T-helper 1 cell treated with Interleukin-12 subunit alpha and Interleukin-12 subunit beta and Interleukin-4 antibody, amounts not matched to agents 30 μg/mL and 1 μg/mL, for 36 hours (primary cell): ENCODE measurements at regions not wholly inside any gene's neighbourhood (a gene's known extent, or its start where the extent isn't known, plus 50 kb on each side); places are given as distances from the start of the nearest gene placed in this dataset.

Experiments
- H3K27ac Mint-ChIP-seq: one replicate; pipeline ENCODE4 v1.8.0; 2021; ENCODE audit warnings: mild to moderate bottlenecking, mixed read lengths
- H3K27me3 Mint-ChIP-seq: one replicate; pipeline ENCODE4 v1.8.0; 2021; ENCODE audit warnings: low read depth, mixed read lengths
- H3K36me3 Mint-ChIP-seq: one replicate; pipeline ENCODE4 v1.8.0; 2021; ENCODE audit warnings: low read depth, mixed read lengths
- H3K4me1 Mint-ChIP-seq: one replicate; pipeline ENCODE4 v1.8.0; 2021; ENCODE audit warnings: low read depth, mixed read lengths
- H3K4me3 Mint-ChIP-seq: one replicate; pipeline ENCODE4 v1.8.0; 2021; ENCODE audit warnings: mild to moderate bottlenecking, moderate library complexity, mixed read lengths
- H3K9me3 Mint-ChIP-seq: one replicate; pipeline ENCODE4 v1.8.0; 2021; ENCODE audit warnings: mixed read lengths

DNA sequence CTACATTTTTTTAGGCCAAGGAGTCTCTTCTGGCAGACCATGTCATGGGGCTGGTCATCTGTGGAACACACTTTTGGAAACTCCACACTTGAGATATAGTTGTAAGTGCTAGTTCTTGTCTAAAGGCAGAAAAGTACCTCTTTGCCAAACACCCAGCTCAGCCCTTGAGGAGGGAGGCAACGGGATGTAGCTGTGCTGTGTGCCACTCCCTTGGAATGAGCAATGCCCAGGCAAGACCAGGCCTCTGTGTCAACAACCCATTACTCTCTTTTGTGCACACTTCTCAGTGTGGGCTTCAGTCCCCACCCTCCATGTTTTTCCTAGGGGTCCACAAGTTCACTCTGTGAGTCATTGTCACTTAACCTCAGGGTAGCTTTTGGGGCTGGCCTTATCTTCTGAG lies 528.3 kb upstream of the CFAP20DC start:
- Mint-ChIP-seq H3K27me3 (no peaks in the 10 kb centered on the region), H3K4me1 (peaks cover 9% of the 10 kb centered on the region), H3K9me3 (peaks cover 11% of the 10 kb centered on the region), H3K27ac (no peak overlapping the region), H3K36me3 (no peaks in the 10 kb centered on the region), H3K4me3 (no peak overlapping the region)

GRCh38 chr3:59576606-59577005 lies 526.8 kb upstream of the CFAP20DC start:
- H3K4me3 Mint-ChIP-seq: no peak overlapping the region
- no peaks in the 10 kb centered on the region for H3K27me3 Mint-ChIP-seq
- no peaks in the 10 kb centered on the region for H3K9me3 Mint-ChIP-seq
- H3K36me3 Mint-ChIP-seq: peaks cover 4% of the 10 kb centered on the region
- H3K27ac Mint-ChIP-seq: no peak overlapping the region
- H3K4me1 Mint-ChIP-seq: peaks cover 17% of the 10 kb centered on the region

- H3K4me3 Mint-ChIP-seq: no peak overlapping the region
Measured at GRCh38 chr3:59575113-59576001, 525.5 kb upstream of the CFAP20DC start.

DNA sequence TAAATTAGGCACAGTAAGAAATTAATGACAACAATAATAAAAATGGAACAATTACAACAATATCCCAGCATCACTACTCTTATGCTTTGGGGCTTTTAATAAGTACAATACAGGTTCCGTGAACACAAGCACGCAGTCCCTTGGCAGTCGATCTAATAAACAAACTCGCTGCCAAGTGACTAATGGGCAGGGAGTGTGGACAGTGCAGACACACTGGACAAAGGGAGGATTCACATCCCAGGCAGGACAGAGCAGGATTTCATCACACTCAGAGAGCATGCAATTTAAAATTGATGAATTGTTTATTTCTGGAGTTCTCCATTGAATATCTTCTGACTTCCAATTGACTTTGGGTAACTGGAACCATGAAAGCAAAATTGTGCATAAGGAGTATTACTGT lies 524.1 kb upstream of the CFAP20DC start:
- Mint-ChIP-seq H3K27ac (no peak overlapping the region), H3K4me3 (no peak overlapping the region), H3K36me3 (peaks cover 4% of the 10 kb centered on the region), H3K9me3 (no peaks in the 10 kb centered on the region), H3K4me1 (peaks cover 9% of the 10 kb centered on the region), H3K27me3 (no peaks in the 10 kb centered on the region)

More at GRCh38 chr3:59575113-59576001, 525.5 kb upstream of the CFAP20DC start:
- Mint-ChIP-seq H3K9me3 (no peaks in the 10 kb centered on the region), H3K27ac (no peak overlapping the region), H3K27me3 (no peaks in the 10 kb centered on the region), H3K4me1 (peaks cover 12% of the 10 kb centered on the region), H3K36me3 (peaks cover 4% of the 10 kb centered on the region)

DNA sequence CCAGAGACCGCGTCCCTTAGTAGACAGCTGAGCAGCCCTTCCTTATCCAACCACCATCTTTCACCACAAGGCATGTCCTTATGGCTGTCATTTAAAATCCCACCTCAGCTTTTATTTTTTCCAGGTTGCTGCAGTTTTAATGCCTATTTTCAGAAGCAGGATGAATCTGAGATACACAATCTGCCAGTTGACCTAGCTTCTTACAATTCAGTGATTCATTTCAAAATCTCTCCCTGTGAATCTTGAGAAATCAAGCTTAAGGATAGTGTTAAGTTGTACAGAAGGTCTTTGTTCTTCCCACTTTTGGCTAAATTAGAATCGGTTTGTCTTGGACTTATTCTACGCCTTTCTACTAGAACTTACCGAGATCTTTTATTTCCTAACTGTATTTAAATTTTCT lies 522.3 kb upstream of the CFAP20DC start:
- H3K36me3 Mint-ChIP-seq: peaks cover 4% of the 10 kb centered on the region
- peaks cover 10% of the 10 kb centered on the region for H3K4me1 Mint-ChIP-seq
- H3K9me3 Mint-ChIP-seq: no peaks in the 10 kb centered on the region
- no peaks in the 10 kb centered on the region for H3K27me3 Mint-ChIP-seq
- no peak overlapping the region for H3K27ac Mint-ChIP-seq
- H3K4me3 Mint-ChIP-seq: no peak overlapping the region

DNA sequence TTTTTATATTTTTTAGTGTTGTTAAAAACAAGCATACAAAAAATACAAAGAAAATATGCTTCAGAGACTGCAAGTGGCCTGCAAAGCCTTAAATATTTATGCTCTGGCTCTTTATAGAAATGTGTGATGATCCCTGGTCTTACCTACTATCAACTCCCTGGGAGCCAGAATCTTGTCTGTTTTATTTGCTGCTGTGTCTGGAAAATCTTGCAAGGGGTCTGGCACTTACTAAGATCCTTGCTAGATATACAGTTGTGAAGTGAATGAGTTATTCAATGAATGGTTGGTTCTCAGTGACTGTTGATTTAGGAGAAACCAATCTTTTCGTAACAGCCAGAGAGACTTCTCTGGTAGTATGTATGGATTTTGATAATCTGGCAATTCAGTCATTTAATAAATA lies 521.0 kb upstream of the CFAP20DC start:
- Mint-ChIP-seq H3K27ac (no peak overlapping the region), H3K36me3 (peaks cover 4% of the 10 kb centered on the region), H3K27me3 (no peaks in the 10 kb centered on the region), H3K4me1 (peaks cover 14% of the 10 kb centered on the region), H3K4me3 (no peak overlapping the region), H3K9me3 (no peaks in the 10 kb centered on the region)

DNA sequence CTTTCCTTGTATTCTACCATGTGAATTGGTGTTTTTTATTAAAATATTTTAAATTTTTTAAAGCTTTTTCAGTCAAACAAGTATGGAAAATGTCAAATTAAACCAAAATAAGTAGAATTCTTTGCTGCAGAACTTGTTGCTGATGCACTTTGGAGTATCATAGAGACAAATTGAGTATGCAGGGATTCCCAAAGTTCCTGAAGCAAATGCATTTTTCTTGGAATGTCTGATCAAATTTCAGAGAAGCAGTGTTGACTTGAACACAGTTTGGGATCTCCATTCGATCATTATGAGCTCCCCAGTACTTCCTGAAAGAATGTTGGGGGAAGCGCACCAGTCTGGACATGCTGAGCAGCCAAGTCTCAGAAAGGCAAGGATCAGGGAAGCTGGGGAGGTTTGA lies 517.8 kb upstream of the CFAP20DC start:
- Mint-ChIP-seq H3K36me3 (peaks cover 6% of the 10 kb centered on the region), H3K27me3 (no peaks in the 10 kb centered on the region), H3K4me1 (peaks cover 10% of the 10 kb centered on the region), H3K9me3 (no peaks in the 10 kb centered on the region), H3K27ac (no peak overlapping the region), H3K4me3 (no peak overlapping the region)

- Mint-ChIP-seq H3K27me3 (no peaks in the 10 kb centered on the region), H3K4me1 (peaks cover 7% of the 10 kb centered on the region), H3K27ac (peak overlapping the region; percentile 63), H3K36me3 (peaks cover 2% of the 10 kb centered on the region), H3K9me3 (no peaks in the 10 kb centered on the region), H3K4me3 (no peak overlapping the region)
Measured at GRCh38 chr3:59566481-59566975, 516.7 kb upstream of the CFAP20DC start.

GRCh38 chr3:59565125-59565524 lies 515.3 kb upstream of the CFAP20DC start:
- H3K27me3 Mint-ChIP-seq: no peaks in the 10 kb centered on the region
- peaks cover 7% of the 10 kb centered on the region for H3K4me1 Mint-ChIP-seq
- H3K4me3 Mint-ChIP-seq: no peak overlapping the region
- H3K9me3 Mint-ChIP-seq: no peaks in the 10 kb centered on the region
- no peak overlapping the region for H3K27ac Mint-ChIP-seq
- H3K36me3 Mint-ChIP-seq: peaks cover 2% of the 10 kb centered on the region

- no peak overlapping the region for H3K27ac Mint-ChIP-seq
- H3K36me3 Mint-ChIP-seq: peaks cover 2% of the 10 kb centered on the region
- H3K9me3 Mint-ChIP-seq: no peaks in the 10 kb centered on the region
- H3K4me3 Mint-ChIP-seq: no peak overlapping the region
- H3K4me1 Mint-ChIP-seq: peaks cover 14% of the 10 kb centered on the region
- no peaks in the 10 kb centered on the region for H3K27me3 Mint-ChIP-seq
Measured at GRCh38 chr3:59563966-59564365, 514.1 kb upstream of the CFAP20DC start.

- Mint-ChIP-seq H3K9me3 (no peaks in the 10 kb centered on the region), H3K27me3 (no peaks in the 10 kb centered on the region), H3K27ac (no peak overlapping the region), H3K4me1 (peaks cover 16% of the 10 kb centered on the region), H3K4me3 (no peak overlapping the region), H3K36me3 (peaks cover 2% of the 10 kb centered on the region)
Measured at GRCh38 chr3:59563072-59563605, 513.3 kb upstream of the CFAP20DC start.

GRCh38 chr3:59559721-59560435 lies 510.1 kb upstream of the CFAP20DC start:
- H3K4me1 Mint-ChIP-seq: peaks cover 11% of the 10 kb centered on the region
- H3K27ac Mint-ChIP-seq: peak overlapping the region; percentile 60
- H3K27me3 Mint-ChIP-seq: no peaks in the 10 kb centered on the region
- H3K9me3 Mint-ChIP-seq: peaks cover 12% of the 10 kb centered on the region
- H3K36me3 Mint-ChIP-seq: peaks cover 2% of the 10 kb centered on the region
- no peak overlapping the region for H3K4me3 Mint-ChIP-seq

DNA sequence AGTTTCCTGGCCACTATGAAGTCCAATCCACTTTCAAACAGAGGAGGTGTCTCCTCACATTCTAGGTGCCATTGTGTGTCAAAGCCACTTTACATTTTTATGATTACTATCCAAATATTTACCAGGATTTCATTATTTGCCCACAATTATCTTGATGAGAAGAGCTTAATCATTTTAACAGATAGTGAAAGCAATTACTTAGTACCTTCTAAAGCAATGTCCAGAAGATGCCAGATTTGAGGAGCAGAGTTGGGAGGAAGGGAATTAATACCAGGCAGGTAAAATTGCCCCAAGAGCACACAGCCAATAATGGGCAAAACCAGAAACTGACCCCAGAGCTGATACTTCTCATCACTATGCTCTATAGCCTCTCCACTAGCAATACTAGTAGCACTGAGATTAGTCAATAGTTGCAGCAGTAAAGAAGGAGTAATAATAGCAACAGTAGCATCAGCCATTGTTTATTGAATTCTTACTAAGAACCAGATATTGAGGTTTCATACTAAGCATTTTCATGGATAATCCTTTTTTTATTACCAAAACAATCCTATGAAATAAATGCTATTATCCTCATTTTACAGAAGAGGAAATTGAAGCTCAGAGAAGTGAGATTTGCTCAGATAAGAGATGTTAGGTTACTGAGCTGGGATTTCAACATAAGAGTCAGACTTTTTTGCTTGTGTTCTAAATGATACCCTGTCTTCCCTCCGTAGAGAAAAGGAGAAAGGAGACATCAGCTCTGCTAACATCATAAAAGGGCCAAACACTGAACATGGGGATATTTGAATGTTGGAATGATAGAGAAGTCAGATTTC lies 509.3 kb upstream of the CFAP20DC start:
- Mint-ChIP-seq H3K9me3 (peaks cover 12% of the 10 kb centered on the region), H3K4me1 (peaks cover 11% of the 10 kb centered on the region), H3K36me3 (peaks cover 2% of the 10 kb centered on the region), H3K27ac (peak overlapping the region; percentile 60), H3K4me3 (no peak overlapping the region), H3K27me3 (no peaks in the 10 kb centered on the region)
